ENCODE measurements at regions not wholly inside any gene's neighbourhood (a gene's known extent, or its start where the extent isn't known, plus 50 kb on each side); places are given as distances from the start of the nearest gene placed in this dataset.

GRCh38 chr11:19525276-19525675 is 187.4 kb upstream of the NAV2 start:
- no peak overlapping the region for H3K4me3 ChIP-seq (ENCODE audit: low read length in 2 of 2)
- no peaks in the 10 kb centered on the region for H3K9me3 ChIP-seq (ENCODE audit: control insufficient read depth in 2 of 2, low read length in 2 of 2)
- peaks cover 0 to 4% of the 10 kb centered on the region in 2 donors for H3K27me3 ChIP-seq (ENCODE audit: control insufficient read depth in 1 of 2, insufficient read depth in 2 of 2, low read length in 2 of 2)
- H3K4me1 ChIP-seq (ENCODE audit: control insufficient read depth, insufficient read depth, low read length) = no peaks in the 10 kb centered on the region
- H3K9ac ChIP-seq (ENCODE audit: low read length in 2 of 2) = no peak overlapping the region
- no peaks in the 10 kb centered on the region for H3K36me3 ChIP-seq (ENCODE audit: control insufficient read depth in 2 of 2, insufficient read depth in 2 of 2, low read length in 2 of 2)
- no peak overlapping the region for H3K27ac ChIP-seq (ENCODE audit: low read length)

GRCh38 chr11:19524171-19524671 is 188.4 kb upstream of the NAV2 start:
- Histone ChIP-seq H3K9ac (ENCODE audit: low read length in 2 of 2) (no peak overlapping the region), H3K36me3 (ENCODE audit: control insufficient read depth in 2 of 2, insufficient read depth in 2 of 2, low read length in 2 of 2) (no peaks in the 10 kb centered on the region), H3K27me3 (ENCODE audit: control insufficient read depth in 1 of 2, insufficient read depth in 2 of 2, low read length in 2 of 2) (no peaks in the 10 kb centered on the region)

GRCh38 chr11:19520681-19521080 is 192.0 kb upstream of the NAV2 start:
- H3K4me3 ChIP-seq (ENCODE audit: low read length in 2 of 2) = no peak overlapping the region
- H3K9me3 ChIP-seq (ENCODE audit: control insufficient read depth in 2 of 2, low read length in 2 of 2) = no peaks in the 10 kb centered on the region
- H3K36me3 ChIP-seq (ENCODE audit: control insufficient read depth in 2 of 2, insufficient read depth in 2 of 2, low read length in 2 of 2) = no peaks in the 10 kb centered on the region
- no peaks in the 10 kb centered on the region for H3K27me3 ChIP-seq (ENCODE audit: control insufficient read depth in 1 of 2, insufficient read depth in 2 of 2, low read length in 2 of 2)
- H3K4me1 ChIP-seq (ENCODE audit: control insufficient read depth, insufficient read depth, low read length) = no peaks in the 10 kb centered on the region
- no peak overlapping the region for H3K9ac ChIP-seq (ENCODE audit: low read length in 2 of 2)
- no peak overlapping the region for H3K27ac ChIP-seq (ENCODE audit: low read length)

More at GRCh38 chr11:19524171-19524671, 188.4 kb upstream of the NAV2 start:
- Histone ChIP-seq H3K27ac (ENCODE audit: low read length) (no peak overlapping the region), H3K4me3 (ENCODE audit: low read length in 2 of 2) (no peak overlapping the region), H3K4me1 (ENCODE audit: control insufficient read depth, insufficient read depth, low read length) (no peaks in the 10 kb centered on the region), H3K9me3 (ENCODE audit: control insufficient read depth in 2 of 2, low read length in 2 of 2) (no peaks in the 10 kb centered on the region)

GRCh38 chr11:19519912-19520641 is 192.6 kb upstream of the NAV2 start:
- H3K36me3 ChIP-seq (ENCODE audit: control insufficient read depth in 2 of 2, insufficient read depth in 2 of 2, low read length in 2 of 2) = no peaks in the 10 kb centered on the region
- no peaks in the 10 kb centered on the region for H3K27me3 ChIP-seq (ENCODE audit: control insufficient read depth in 1 of 2, insufficient read depth in 2 of 2, low read length in 2 of 2)
- H3K9ac ChIP-seq (ENCODE audit: low read length in 2 of 2) = no peak overlapping the region
- no peak overlapping the region for H3K4me3 ChIP-seq (ENCODE audit: low read length in 2 of 2)
- no peak overlapping the region for H3K27ac ChIP-seq (ENCODE audit: low read length)
- no peaks in the 10 kb centered on the region for H3K4me1 ChIP-seq (ENCODE audit: control insufficient read depth, insufficient read depth, low read length)
- H3K9me3 ChIP-seq (ENCODE audit: control insufficient read depth in 2 of 2, low read length in 2 of 2) = no peaks in the 10 kb centered on the region

GRCh38 chr11:19519353-19519752 is 193.3 kb upstream of the NAV2 start:
- Histone ChIP-seq H3K9me3 (ENCODE audit: control insufficient read depth in 2 of 2, low read length in 2 of 2) (no peaks in the 10 kb centered on the region), H3K36me3 (ENCODE audit: control insufficient read depth in 2 of 2, insufficient read depth in 2 of 2, low read length in 2 of 2) (no peaks in the 10 kb centered on the region), H3K9ac (ENCODE audit: low read length in 2 of 2) (no peak overlapping the region), H3K27ac (ENCODE audit: low read length) (no peak overlapping the region), H3K27me3 (ENCODE audit: control insufficient read depth in 1 of 2, insufficient read depth in 2 of 2, low read length in 2 of 2) (no peaks in the 10 kb centered on the region), H3K4me1 (ENCODE audit: control insufficient read depth, insufficient read depth, low read length) (no peaks in the 10 kb centered on the region), H3K4me3 (ENCODE audit: low read length in 2 of 2) (no peak overlapping the region)

GRCh38 chr11:19513253-19513652 is 199.4 kb upstream of the NAV2 start:
- Histone ChIP-seq H3K36me3 (ENCODE audit: control insufficient read depth in 2 of 2, insufficient read depth in 2 of 2, low read length in 2 of 2) (no peaks in the 10 kb centered on the region), H3K9ac (ENCODE audit: low read length in 2 of 2) (no peak overlapping the region), H3K9me3 (ENCODE audit: control insufficient read depth in 2 of 2, low read length in 2 of 2) (no peaks in the 10 kb centered on the region), H3K27ac (ENCODE audit: low read length) (no peak overlapping the region), H3K4me1 (ENCODE audit: control insufficient read depth, insufficient read depth, low read length) (peaks cover 17% of the 10 kb centered on the region), H3K27me3 (ENCODE audit: control insufficient read depth in 1 of 2, insufficient read depth in 2 of 2, low read length in 2 of 2) (peaks cover 6 to 13% of the 10 kb centered on the region in 2 donors), H3K4me3 (ENCODE audit: low read length in 2 of 2) (no peak overlapping the region)

- Histone ChIP-seq H3K27me3 (ENCODE audit: control insufficient read depth in 1 of 2, insufficient read depth in 2 of 2, low read length in 2 of 2) (peaks cover 6 to 16% of the 10 kb centered on the region in 2 donors), H3K36me3 (ENCODE audit: control insufficient read depth in 2 of 2, insufficient read depth in 2 of 2, low read length in 2 of 2) (no peaks in the 10 kb centered on the region), H3K4me3 (ENCODE audit: low read length in 2 of 2) (no peak overlapping the region), H3K9me3 (ENCODE audit: control insufficient read depth in 2 of 2, low read length in 2 of 2) (no peaks in the 10 kb centered on the region), H3K9ac (ENCODE audit: low read length in 2 of 2) (no peak overlapping the region), H3K27ac (ENCODE audit: low read length) (no peak overlapping the region), H3K4me1 (ENCODE audit: control insufficient read depth, insufficient read depth, low read length) (peaks cover 17% of the 10 kb centered on the region)
These were observed 200.0 kb upstream of the NAV2 start for GRCh38 chr11:19512618-19513017.

GRCh38 chr11:19511413-19512183 is 201.0 kb upstream of the NAV2 start:
- no peaks in the 10 kb centered on the region for H3K36me3 ChIP-seq (ENCODE audit: control insufficient read depth in 2 of 2, insufficient read depth in 2 of 2, low read length in 2 of 2)
- H3K27me3 ChIP-seq (ENCODE audit: control insufficient read depth in 1 of 2, insufficient read depth in 2 of 2, low read length in 2 of 2) = peaks cover 6 to 16% of the 10 kb centered on the region in 2 donors
- no peak overlapping the region for H3K9ac ChIP-seq (ENCODE audit: low read length in 2 of 2)
- peaks cover 17% of the 10 kb centered on the region for H3K4me1 ChIP-seq (ENCODE audit: control insufficient read depth, insufficient read depth, low read length)
- no peaks in the 10 kb centered on the region for H3K9me3 ChIP-seq (ENCODE audit: control insufficient read depth in 2 of 2, low read length in 2 of 2)
- peak overlapping the region in 1 of 2 donors; percentile 3 for H3K4me3 ChIP-seq (ENCODE audit: low read length in 2 of 2)
- no peak overlapping the region for H3K27ac ChIP-seq (ENCODE audit: low read length)

GRCh38 chr11:19511066-19511412 is 201.6 kb upstream of the NAV2 start:
- peaks cover 6 to 16% of the 10 kb centered on the region in 2 donors for H3K27me3 ChIP-seq (ENCODE audit: control insufficient read depth in 1 of 2, insufficient read depth in 2 of 2, low read length in 2 of 2)
- no peaks in the 10 kb centered on the region for H3K9me3 ChIP-seq (ENCODE audit: control insufficient read depth in 2 of 2, low read length in 2 of 2)
- H3K36me3 ChIP-seq (ENCODE audit: control insufficient read depth in 2 of 2, insufficient read depth in 2 of 2, low read length in 2 of 2) = no peaks in the 10 kb centered on the region
- peaks cover 17% of the 10 kb centered on the region for H3K4me1 ChIP-seq (ENCODE audit: control insufficient read depth, insufficient read depth, low read length)
- H3K9ac ChIP-seq (ENCODE audit: low read length in 2 of 2) = no peak overlapping the region
- H3K27ac ChIP-seq (ENCODE audit: low read length) = no peak overlapping the region
- peak overlapping the region in 1 of 2 donors; percentile 3 for H3K4me3 ChIP-seq (ENCODE audit: low read length in 2 of 2)

GRCh38 chr11:19510468-19510867 is 202.2 kb upstream of the NAV2 start:
- Histone ChIP-seq H3K4me1 (ENCODE audit: control insufficient read depth, insufficient read depth, low read length) (peaks cover 17% of the 10 kb centered on the region), H3K27ac (ENCODE audit: low read length) (no peak overlapping the region), H3K4me3 (ENCODE audit: low read length in 2 of 2) (no peak overlapping the region), H3K27me3 (ENCODE audit: control insufficient read depth in 1 of 2, insufficient read depth in 2 of 2, low read length in 2 of 2) (peaks cover 6 to 18% of the 10 kb centered on the region in 2 donors), H3K9me3 (ENCODE audit: control insufficient read depth in 2 of 2, low read length in 2 of 2) (no peaks in the 10 kb centered on the region), H3K9ac (ENCODE audit: low read length in 2 of 2) (no peak overlapping the region), H3K36me3 (ENCODE audit: control insufficient read depth in 2 of 2, insufficient read depth in 2 of 2, low read length in 2 of 2) (no peaks in the 10 kb centered on the region)

GRCh38 chr11:19509215-19509614 is 203.4 kb upstream of the NAV2 start:
- H3K9me3 ChIP-seq (ENCODE audit: control insufficient read depth in 2 of 2, low read length in 2 of 2) = no peaks in the 10 kb centered on the region
- no peak overlapping the region for H3K9ac ChIP-seq (ENCODE audit: low read length in 2 of 2)
- H3K27me3 ChIP-seq (ENCODE audit: control insufficient read depth in 1 of 2, insufficient read depth in 2 of 2, low read length in 2 of 2) = peaks cover 6 to 18% of the 10 kb centered on the region in 2 donors
- H3K27ac ChIP-seq (ENCODE audit: low read length) = no peak overlapping the region
- H3K4me3 ChIP-seq (ENCODE audit: low read length in 2 of 2) = no peak overlapping the region
- H3K4me1 ChIP-seq (ENCODE audit: control insufficient read depth, insufficient read depth, low read length) = peaks cover 17% of the 10 kb centered on the region
- H3K36me3 ChIP-seq (ENCODE audit: control insufficient read depth in 2 of 2, insufficient read depth in 2 of 2, low read length in 2 of 2) = no peaks in the 10 kb centered on the region
